C4-2B (cell line): ENCODE measurements at regions not wholly inside any gene's neighbourhood (a gene's known extent, or its start where the extent isn't known, plus 50 kb on each side); places are given as distances from the start of the nearest gene placed in this dataset.

Source experiments
- CTCF ChIP-seq: fragments of 450-650 bp; conservative IDR thresholded peaks from 2 replicates; pipeline ENCODE4 v1.5.1; 2017; ENCODE audit warnings: mild to moderate bottlenecking
- ZFX ChIP-seq: fragments of 450-650 bp; IDR thresholded peaks from 2 replicates; pipeline ENCODE4 v1.6.1; 2017

GRCh38 chr14:44795725-44796124, 166.0 kb downstream of the KLHL28 start:
- TF ChIP-seq CTCF (no peak), ZFX (no peak)
